Lower leg skin (tissue), 3 donors: ENCODE measurements at regions not wholly inside any gene's neighbourhood (a gene's known extent, or its start where the extent isn't known, plus 50 kb on each side); places are given as distances from the start of the nearest gene placed in this dataset.

Source experiments
- CTCF ChIP-seq, 3 donors: fragments of 450-650 bp; IDR thresholded peaks; one replicate each; pipeline ENCODE4 v1.5.1; 2016; ENCODE audit warnings: antibody characterized with exemption in 3 of 3, mild to moderate bottlenecking in 3 of 3, moderate library complexity in 2 of 3
- POLR2A ChIP-seq, 2 donors: fragments of 450-650 bp; IDR thresholded peaks; one replicate each; pipeline ENCODE4 v1.6.1; 2016 to 2017; ENCODE audit warnings: antibody characterized with exemption in 2 of 2, mild to moderate bottlenecking in 1 of 2, moderate library complexity in 1 of 2

DNA sequence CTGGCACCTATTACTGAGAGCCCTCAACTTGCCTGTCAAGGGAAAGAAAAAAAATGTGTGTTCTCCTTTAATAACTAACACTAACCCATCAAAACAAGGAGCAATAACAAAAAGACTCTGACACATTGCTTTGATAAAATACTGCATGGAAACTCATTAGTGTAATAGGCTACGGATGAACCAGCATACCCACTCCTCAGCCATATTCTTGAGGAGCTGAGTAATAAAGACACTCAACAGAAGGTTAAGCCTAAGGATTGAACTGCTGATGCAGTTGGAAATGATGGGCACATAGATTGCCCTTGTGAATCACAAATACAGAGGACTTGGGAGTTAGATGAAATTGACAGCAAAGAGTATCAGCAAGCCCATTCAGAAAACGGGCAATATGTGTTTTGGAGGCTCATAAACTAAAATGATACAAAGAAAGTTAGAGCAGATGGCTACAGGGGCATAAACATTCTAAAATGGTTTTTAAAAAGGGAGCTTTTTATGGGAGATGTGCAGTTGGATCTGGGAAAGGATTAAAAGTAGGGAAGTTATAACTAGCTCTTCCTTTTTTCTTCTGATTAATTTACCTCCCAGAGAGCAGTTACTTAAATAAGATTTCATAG, 447.6 kb upstream of the IL12A start:
- no peak for TF ChIP-seq CTCF (IDR thresholded peaks at IDR 0.05)
- TF ChIP-seq POLR2A (IDR thresholded peaks at IDR 0.05): no peak
